ENCODE measurements at regions not wholly inside any gene's neighbourhood (a gene's known extent, or its start where the extent isn't known, plus 50 kb on each side); places are given as distances from the start of the nearest gene placed in this dataset.

DNA sequence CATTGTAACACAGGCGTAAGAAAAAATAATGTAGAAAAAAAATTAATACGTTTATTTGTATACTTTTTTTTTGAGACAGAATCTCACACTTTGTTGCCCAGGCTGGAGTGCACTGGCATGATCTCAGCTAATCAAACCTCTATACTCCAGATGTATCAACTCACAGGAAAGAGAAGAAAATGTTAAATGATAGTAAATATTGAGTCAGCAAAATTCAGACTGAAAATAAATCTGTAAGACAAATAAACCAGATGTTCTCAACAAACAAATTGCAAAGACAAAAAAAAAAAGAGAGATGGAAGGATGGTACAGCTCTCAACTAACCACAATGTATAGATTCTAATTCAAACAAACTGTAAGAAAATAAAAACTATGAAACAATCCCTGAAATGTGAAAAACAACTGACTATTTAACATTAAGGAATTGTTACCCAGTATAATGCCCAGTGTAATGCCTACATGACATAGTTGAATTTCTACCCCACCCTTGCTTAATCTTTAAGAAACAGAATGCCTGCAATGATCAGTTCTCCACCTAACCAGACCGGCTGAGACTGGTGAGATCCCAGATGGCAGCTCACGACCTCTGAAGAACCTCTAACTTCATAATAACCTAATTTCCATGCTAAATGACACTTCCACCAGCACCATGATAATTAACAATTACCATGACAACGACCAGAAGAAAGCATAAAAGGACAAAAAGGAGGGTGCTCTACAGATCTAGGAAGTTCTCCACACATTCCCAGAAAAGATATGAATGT is 272.0 kb upstream of the GNAI1 start:
- no peak for DNase-seq

DNA sequence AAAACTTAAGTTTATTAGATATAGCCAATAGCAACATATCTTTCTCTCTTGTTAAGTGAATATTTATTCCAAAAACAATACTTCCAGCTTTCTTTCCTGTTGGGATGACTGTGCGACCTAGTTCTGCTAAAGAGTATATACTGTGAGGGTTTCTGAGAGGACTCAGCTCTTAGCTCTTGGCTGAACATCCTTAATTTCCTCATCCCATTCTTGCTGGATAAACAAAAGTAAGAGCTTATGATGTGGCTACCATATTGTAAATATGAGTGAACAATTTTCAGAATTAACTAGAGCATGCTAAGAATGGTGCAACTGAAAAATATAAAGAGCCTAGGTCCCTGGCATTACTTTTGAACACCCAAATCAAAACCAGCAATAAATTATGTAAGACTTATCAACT is 279.5 kb upstream of the GNAI1 start:
- no peak for DNase-seq

- no peak for DNase-seq
Observed at GRCh38 chr7:79854621-79855020, 280.0 kb upstream of the GNAI1 start.

GRCh38 chr7:79837915-79838314 is 296.7 kb upstream of the GNAI1 start:
- no peak for DNase-seq

- no peak for DNase-seq
Observed at GRCh38 chr7:79833616-79834015, 301.0 kb upstream of the GNAI1 start.

- no peak for DNase-seq
Observed at GRCh38 chr7:79828866-79829265, 305.8 kb upstream of the GNAI1 start.

DNA sequence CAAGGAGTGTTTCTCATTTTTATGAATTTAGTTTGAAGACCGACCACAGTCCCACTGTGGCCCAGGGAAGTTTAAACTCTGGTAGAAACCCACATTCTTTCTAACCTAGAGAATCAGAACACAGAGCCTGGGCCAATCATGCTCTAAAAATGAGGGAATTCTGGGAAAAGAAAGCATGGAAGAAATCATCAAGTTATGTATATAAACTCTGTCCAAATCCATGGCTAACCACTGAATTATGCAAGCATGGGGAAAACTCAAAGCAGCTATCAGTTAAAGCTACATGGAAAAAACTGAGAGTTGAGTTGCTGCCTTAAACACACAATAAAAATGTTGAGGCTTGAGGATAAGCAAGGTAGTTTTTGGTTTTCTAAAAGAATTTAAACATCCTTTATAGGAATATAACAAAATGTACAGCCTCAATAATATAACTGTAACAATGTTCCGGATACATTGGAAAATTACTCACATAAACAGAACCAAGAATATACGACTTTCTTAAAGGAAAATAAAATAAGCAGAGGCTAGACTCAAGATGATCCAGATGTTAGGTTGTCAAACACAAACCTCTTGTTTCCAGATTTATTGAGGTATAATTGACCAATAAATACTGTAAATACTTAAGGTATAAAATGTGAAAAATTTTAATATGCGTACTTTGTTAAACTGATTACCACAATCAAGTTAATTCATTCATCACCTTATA is 311.2 kb upstream of the GNAI1 start:
- no peak for DNase-seq

GRCh38 chr7:79822620-79823240 is 311.9 kb upstream of the GNAI1 start:
- no peak for DNase-seq

DNA sequence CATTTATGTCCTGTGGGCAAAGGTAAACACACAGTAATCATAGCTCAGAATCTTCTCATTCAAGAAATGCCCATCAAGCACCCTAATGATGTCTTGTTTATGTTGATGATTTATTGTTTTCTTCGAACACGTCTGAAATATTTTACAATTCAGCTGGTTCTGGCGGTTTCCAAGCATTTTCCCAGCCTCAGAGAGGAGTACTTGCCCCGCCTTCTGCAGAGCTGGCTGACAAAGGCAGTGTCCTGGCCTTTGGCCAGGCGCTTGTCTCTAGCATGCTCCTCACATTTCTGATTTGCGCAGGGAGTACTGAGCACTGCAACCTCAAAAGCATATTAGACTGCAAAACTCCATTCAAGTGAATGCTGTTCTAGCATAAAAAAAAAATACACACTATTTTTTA is 314.2 kb upstream of the GNAI1 start:
- no peak for DNase-seq

GRCh38 chr7:79810916-79811315 is 323.7 kb upstream of the GNAI1 start:
- DNase-seq, result no peak

DNA sequence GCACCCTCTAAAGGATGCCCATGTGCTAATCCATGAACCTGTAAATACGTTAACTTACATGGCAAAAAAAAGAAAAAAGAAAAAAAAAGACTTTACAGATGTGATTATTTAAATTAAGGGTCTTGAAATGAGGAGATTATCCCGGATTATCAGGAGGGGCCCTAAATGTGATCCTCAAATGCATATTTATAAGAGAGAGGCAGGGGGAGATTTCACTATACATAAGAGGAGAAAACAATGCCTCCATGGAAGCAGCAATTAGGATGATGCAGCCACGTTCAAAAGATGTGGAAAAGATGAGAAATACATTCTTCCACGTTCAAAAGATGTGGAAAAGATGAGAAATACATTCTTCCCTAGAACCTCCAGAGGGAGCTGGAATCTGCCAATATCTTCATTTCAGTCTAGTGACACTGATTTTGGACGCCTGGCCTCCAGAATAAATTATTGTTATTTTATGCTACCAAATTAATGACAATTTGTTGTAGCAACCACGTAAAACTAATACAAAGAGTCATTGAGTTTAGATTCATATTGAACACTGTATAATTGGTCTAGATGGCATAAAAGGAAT is 328.4 kb upstream of the GNAI1 start:
- no peak for DNase-seq

- no peak for DNase-seq
Observed at GRCh38 chr7:79790656-79791262, 337.3 kb upstream of the MAGI2 start.

DNA sequence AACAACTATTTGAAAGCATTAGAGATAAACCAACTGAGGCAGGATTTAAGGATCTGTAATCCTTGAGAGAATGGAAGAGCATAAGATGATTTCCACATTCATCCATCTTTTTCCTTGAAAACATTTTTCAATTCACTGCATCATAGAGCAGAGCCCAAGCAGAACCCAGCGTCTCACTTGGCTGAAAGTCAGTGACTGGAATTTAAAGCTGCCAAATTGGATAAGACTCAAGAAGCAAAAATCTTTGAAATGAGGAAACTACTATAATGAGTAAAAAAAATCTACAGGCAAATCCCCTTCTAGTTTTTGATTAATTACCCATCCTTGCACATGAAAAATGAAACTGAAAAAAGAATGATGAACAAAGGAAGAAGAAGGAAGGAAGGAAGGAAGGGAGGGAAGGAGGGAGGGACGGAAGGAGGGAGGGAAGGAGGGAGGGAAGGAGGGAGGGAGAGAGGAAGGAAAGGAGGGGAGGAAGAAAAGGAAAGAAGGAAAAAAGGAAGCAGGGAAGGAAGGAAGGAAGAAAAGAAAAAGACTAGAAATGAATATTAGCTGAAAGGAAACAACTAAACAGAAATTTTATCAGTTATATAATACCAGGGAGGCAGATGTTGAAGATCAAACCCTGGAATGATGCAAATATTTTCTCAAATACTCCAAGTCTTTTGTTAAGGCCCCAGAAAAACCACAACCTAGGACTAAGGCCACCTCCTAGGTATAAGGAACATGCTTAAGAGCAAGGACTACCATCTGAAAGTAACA is 336.3 kb upstream of the MAGI2 start:
- no peak for DNase-seq

GRCh38 chr7:79787623-79788022 is 334.2 kb upstream of the MAGI2 start:
- no peak for DNase-seq

DNA sequence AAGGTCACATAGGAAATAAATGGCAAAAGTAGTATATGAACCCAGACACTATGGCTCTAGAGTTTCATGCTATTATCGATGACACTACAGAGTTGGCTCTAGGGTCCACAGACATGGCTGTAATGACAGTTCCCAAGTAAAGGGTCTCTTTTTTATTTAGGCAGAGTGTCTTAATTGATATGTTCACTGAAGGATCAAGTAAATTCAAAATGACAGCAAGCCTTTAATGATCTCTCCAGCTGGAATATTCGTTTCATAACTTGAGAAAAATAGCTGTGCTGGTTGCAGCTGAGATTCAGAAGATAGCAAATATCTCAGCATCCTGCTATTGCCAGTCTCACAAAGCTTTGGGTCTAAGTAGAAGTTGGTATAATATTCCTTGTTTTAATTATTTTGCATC is 333.6 kb upstream of the MAGI2 start:
- DNase-seq, result no peak

DNA sequence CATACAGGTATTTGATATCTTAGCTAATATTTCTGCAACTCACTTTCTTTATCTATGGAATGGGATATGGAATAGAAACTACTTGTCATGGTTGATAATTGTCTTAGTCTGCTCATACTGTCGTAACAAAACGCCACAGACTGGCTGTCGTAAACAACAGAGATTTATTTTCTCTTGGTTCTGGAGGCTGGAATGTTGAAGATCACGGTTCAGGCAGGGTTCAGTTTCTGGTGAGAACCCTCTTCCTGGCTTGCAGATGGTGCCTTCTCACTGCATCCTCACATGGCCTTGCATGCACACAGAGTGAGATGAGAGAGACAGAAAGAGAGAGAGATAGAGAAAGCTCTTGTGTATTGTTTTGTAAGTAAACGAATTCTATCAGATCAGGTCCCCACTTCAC is 332.7 kb upstream of the MAGI2 start:
- no peak for DNase-seq

GRCh38 chr7:79785556-79785955 is 332.1 kb upstream of the MAGI2 start:
- no peak for DNase-seq

- DNase-seq, result no peak
Observed at GRCh38 chr7:79782906-79783305, 329.4 kb upstream of the MAGI2 start.

DNA sequence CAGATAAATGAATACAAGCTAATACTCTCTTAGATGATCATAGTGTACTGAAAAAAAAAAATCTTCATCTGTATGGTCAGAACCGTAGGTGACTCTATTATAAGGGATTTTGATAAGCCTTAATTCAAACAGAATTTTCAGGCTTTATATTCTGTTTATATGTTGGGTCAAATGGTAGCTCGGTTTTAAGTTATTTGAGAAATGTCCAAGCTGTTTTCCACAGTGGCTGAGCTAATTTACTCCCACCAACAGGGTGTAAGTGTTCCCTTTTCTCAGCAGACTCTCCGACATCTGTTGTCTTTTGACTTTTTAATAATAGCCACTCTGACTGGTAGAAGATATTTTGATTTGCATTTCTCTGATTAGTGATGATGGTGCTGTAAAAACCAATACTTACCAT is 328.8 kb upstream of the MAGI2 start:
- DNase-seq, result no peak

GRCh38 chr7:79781716-79782115 is 328.2 kb upstream of the MAGI2 start:
- no peak for DNase-seq

GRCh38 chr7:79778786-79779770 is 325.6 kb upstream of the MAGI2 start:
- DNase-seq, result peak; percentile 80
